GM19328 (cell line): ENCODE measurements at regions not wholly inside any gene's neighbourhood (a gene's known extent, or its start where the extent isn't known, plus 50 kb on each side); places are given as distances from the start of the nearest gene placed in this dataset.
"Not testable (repeated sequence)": the region's sequence is repeated elsewhere in the genome, so short reads cannot be mapped to it uniquely, and the experiment has no call there.

Source experiments
- ATAC-seq: cut with Tn5 transposase; IDR thresholded peaks from one replicate; pipeline ENCODE4 v1.9.1; 2021; ENCODE audit warnings: mild to moderate bottlenecking, moderate library complexity; ENCODE audit not compliant: unreplicated experiment

DNA sequence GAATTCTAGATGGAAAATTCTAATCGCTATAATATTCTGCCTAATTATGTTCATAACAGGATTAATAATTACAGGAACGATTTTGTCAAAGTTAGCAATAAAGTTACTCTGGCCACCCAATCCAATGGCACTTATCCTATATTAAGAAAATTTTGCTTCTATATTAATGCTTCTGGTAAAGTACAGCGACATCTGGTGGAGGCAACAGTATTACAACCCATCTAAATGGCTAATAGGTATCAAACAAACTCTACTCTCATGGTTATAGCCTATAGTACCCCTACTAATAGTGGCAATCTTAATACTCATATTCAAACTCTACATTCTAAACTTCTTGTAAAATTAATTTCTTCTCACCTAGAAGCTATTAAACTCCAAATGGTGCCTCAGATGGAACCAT lies 1084.7 kb upstream of the LRRTM1 start:
- ATAC-seq = no peak

GRCh38 chr2:81363800-81364199 lies 1059.2 kb upstream of the LRRTM1 start:
- no peak for ATAC-seq

GRCh38 chr2:81362468-81362867 lies 1057.9 kb upstream of the LRRTM1 start:
- not testable (repeated sequence) for ATAC-seq

GRCh38 chr2:81355436-81355835 lies 1050.9 kb upstream of the LRRTM1 start:
- ATAC-seq = no peak

- no peak for ATAC-seq
Measured at GRCh38 chr2:81334046-81334445, 1029.5 kb upstream of the LRRTM1 start.

DNA sequence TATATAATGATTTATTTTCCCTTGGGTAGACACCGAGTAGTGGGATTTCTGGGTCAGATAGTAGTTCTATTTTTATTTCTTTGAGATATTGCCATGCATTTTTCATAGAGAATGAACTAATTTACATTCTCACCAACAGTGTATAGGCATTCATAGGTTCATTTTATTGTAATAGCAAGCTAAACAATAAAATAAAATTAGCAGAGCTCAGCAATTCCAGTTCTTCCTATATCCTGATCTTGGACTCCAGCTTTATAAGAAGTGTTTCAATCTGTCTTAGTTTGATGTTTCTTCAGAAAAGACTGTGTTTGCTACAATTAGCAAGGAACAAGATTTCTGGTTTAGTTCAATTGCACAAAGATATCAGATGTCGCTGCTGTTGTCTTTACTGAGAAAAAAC lies 1024.4 kb upstream of the LRRTM1 start:
- ATAC-seq = no peak

GRCh38 chr2:81327911-81328310 lies 1023.4 kb upstream of the LRRTM1 start:
- no peak for ATAC-seq

- no peak for ATAC-seq
Measured at GRCh38 chr2:81324046-81324445, 1019.5 kb upstream of the LRRTM1 start.

DNA sequence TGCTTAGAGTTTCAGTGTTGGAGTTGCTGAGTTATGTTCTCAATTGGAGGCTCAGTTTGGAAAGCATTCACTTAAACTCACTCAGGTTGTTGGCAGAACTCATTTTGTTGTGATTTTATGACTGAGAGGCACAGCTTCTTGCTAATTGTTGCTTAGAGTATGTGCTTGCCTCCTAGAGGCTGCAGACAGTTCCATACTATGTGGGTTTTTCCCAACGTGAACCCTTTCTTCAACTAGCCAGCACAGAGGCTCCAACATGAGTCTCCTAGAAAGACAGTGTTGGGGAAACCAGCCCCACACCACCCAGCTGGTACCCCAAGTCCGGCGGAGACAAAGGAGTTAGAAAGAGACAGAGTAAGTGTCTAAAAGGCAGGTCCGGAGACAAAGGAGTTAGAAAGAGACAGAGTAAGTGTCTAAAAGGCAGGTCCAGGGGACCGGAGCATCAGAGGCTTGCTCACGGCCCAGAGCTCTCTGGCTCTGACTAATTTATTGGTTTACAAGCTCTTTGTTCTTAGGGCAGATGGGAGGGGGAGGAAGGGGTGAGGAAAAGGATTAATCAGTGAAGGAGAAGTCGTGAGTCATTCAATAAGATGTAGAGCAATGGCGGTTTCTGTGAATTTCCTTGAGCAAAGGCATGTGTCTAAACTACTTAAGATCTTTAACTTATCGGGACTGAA lies 999.7 kb upstream of the LRRTM1 start:
- no peak for ATAC-seq

GRCh38 chr2:81303321-81303720 lies 998.8 kb upstream of the LRRTM1 start:
- no peak for ATAC-seq

- ATAC-seq = no peak
Measured at GRCh38 chr2:81299841-81300240, 995.3 kb upstream of the LRRTM1 start.

DNA sequence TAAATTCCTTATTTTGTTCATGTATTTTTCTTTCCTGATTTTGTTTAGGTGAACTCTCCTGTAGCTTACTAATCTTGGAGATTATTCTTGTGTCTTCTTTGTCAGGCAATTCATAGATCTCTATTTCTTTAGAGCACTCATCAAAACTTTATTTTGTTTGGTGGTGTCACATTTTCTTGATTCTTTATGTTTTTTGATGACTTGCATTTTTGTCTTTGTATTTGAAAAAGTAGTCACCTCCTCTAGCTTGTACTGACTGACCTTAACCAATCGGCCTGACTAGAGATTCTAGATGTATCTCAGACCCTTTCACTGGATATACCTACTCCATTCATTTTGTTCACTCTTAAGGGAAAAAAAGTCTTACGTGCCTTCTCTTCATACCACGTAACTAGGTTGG lies 986.3 kb upstream of the LRRTM1 start:
- ATAC-seq = no peak

DNA sequence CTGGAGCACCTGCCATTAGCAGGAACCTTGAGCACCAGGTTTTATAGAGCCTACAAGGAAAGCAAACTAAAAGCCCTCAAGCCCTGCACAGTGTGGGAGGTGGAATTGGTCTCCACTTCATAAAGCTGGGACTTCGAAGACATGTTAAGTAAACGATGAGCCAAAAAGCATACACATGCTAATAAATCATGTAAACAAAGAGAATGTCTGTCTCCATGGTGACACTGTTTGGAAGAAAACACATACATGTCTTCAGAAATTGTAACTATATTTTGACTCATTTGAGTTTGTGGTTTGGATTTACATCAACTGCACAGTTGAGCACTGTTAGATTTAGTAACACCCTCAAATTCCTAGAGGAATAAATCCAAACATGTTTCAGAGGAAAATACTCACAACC lies 978.5 kb upstream of the LRRTM1 start:
- no peak for ATAC-seq

DNA sequence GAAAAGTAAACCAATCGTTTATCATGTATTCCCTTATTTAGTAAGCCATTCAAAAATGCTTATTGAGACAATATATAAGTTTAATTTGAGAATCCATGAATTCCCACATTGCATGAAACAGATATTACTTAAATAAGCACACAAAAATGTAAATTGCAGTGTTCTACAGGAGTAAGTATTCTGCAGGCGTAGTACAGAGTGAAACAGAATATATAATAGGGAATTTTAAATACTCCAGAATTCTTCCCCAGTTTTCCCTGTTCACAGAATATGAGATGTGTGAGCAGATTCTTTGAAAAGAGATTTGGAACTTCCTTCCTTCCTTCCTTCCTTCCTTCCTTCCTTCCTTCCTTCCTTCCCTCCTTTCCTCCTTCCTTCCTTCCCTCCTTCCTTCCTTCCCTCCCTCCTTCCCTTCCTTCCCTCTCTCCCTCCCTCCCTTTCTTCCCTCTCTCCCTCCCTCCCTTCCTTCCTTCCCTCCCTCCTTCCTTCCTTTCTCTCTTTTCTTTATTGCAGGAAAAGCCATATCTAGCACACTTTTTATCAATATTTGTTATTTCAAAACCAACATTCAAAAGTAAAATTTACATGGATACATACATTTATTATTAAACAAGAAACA lies 977.7 kb upstream of the LRRTM1 start:
- no peak for ATAC-seq

- no peak for ATAC-seq
Measured at GRCh38 chr2:81276595-81276994, 972.0 kb upstream of the LRRTM1 start.

GRCh38 chr2:81266106-81266505 lies 961.6 kb upstream of the LRRTM1 start:
- no peak for ATAC-seq

DNA sequence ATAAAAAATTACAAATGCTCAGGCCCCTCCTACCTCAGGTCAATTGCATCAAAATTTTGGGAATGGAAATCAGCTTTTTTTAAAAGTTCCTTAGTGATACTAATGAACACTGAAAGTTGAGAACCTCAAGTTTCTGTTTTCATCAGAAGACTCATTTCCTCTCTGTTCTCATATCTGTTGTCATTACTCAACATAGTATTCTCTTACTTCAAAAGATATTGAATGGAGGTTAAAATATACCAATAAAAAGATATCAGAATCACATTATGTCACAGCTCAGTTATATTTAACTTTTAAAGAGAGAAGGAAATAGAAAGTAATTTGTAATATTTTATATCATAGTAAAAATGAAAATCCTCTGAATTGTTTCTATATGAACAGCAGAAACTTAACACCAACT lies 959.4 kb upstream of the LRRTM1 start:
- ATAC-seq = no peak

DNA sequence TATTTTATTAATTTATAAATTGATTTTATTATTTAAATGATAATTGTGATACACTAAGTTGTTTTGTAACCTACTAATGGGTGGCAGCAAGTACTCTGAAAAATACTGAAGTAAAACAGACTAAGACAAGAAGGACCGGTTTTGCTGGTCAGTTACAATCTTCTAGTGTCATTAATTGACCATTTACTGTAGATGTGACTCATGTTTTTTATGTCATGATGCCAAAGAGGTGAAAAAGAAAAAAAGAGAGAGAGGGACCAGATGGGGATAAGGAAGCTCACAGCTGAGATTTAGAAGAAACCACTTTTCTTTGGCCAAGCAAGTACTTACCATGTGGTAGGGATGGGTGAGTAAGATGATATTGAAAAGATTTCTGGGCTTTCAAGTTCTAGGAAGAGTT lies 955.8 kb upstream of the LRRTM1 start:
- no peak for ATAC-seq

DNA sequence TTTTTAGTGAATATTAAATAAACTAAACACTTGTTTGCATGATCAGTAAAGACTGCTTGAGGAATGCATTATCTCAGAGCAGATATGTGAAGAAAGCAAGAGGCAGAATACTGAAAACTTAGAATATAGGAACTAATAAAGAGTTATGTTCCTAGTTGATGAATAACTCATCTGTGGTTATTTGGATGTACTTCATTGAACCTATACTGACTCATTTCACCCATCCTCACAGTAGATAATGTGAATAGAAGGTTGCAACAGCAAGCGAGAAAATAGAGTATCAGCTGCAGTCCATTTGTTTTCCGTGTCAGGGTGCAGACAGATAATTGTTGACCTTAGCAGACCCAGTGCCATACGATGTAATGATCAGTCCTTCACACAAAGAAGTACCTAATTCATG lies 945.7 kb upstream of the LRRTM1 start:
- no peak for ATAC-seq

- ATAC-seq = no peak
Measured at GRCh38 chr2:81249152-81249551, 944.6 kb upstream of the LRRTM1 start.

GRCh38 chr2:81247648-81248047 lies 943.1 kb upstream of the LRRTM1 start:
- no peak for ATAC-seq

DNA sequence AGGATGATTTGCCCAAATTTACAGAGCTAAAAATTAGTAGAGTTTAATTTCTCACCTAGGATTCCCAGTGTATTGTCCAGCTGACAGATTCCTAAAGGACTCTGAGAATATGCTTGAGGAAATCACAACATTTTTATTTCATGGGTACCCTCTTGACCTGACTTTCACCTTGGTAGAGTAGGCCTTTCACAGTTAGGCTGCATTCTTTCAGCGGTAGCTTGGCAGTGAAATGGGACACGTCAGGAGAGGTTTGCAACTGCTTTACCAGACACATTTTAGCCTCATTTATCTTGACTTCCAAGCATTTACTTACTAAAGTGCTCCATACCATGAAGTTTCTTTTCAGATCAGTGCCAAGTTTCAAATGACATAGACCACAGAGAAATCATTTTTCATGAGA lies 937.9 kb upstream of the LRRTM1 start:
- ATAC-seq = no peak

GRCh38 chr2:81238462-81238861 lies 933.9 kb upstream of the LRRTM1 start:
- ATAC-seq = no peak
